Mesendoderm (in vitro differentiated cells): ENCODE measurements at regions not wholly inside any gene's neighbourhood (a gene's known extent, or its start where the extent isn't known, plus 50 kb on each side); places are given as distances from the start of the nearest gene placed in this dataset.

Experiments used
- DNase-seq: peaks from one replicate; pipeline ENCODE4 v3.0.0; 2013
- H2AK5ac ChIP-seq: 2 replicates; pipeline ENCODE4 v1.6.1; 2013; ENCODE audit warnings: low read length, inconsistent platforms
- H2BK120ac ChIP-seq: 2 replicates; pipeline ENCODE4 v1.6.1; 2013; ENCODE audit warnings: low read depth, mild to moderate bottlenecking, low read length, moderate library complexity, mixed read lengths
- H2BK15ac ChIP-seq: replicated peaks from 2 replicates; pipeline ENCODE4 v1.6.1; 2013; ENCODE audit warnings: low read depth, mild to moderate bottlenecking, moderate library complexity
- H2BK5ac ChIP-seq: 2 replicates; pipeline ENCODE4 v1.6.1; 2013; ENCODE audit warnings: low read length, inconsistent platforms
- H3K18ac ChIP-seq: 2 replicates; pipeline ENCODE4 v1.6.1; 2013; ENCODE audit warnings: mild to moderate bottlenecking, low read length, mixed read lengths
- H3K23ac ChIP-seq: one replicate; pipeline ENCODE4 v1.6.1; 2013; ENCODE audit warnings: low read length
- H3K27ac ChIP-seq: 2 replicates; pipeline ENCODE4 v1.5.1; 2013; ENCODE audit warnings: low read depth, mild to moderate bottlenecking, inconsistent platforms, low read length, moderate library complexity
- H3K27me3 ChIP-seq: 2 replicates; pipeline ENCODE4 v1.6.1; 2013; ENCODE audit warnings: low read length, control low read depth, mild to moderate bottlenecking, inconsistent platforms; ENCODE audit not compliant: insufficient read depth, poor library complexity
- H3K36me3 ChIP-seq: 2 replicates; pipeline ENCODE4 v1.6.1; 2013; ENCODE audit warnings: low read length, inconsistent platforms; ENCODE audit not compliant: control insufficient read depth, insufficient read depth
- H3K4ac ChIP-seq: one replicate; pipeline ENCODE4 v1.6.1; 2013; ENCODE audit warnings: low read depth, mild to moderate bottlenecking, low read length, moderate library complexity
- H3K4me1 ChIP-seq: 2 replicates; pipeline ENCODE4 v1.6.1; 2013; ENCODE audit warnings: low read depth, low read length, inconsistent platforms; ENCODE audit not compliant: control insufficient read depth
- H3K4me2 ChIP-seq: 2 replicates; pipeline ENCODE4 v1.6.1; 2013; ENCODE audit warnings: low read length
- H3K4me3 ChIP-seq: 2 replicates; pipeline ENCODE4 v1.5.1; 2013; ENCODE audit warnings: mild to moderate bottlenecking, low read length
- H3K56ac ChIP-seq: one replicate; pipeline ENCODE4 v1.6.1; 2013; ENCODE audit warnings: low read length
- H3K79me1 ChIP-seq: 2 replicates; pipeline ENCODE4 v1.6.1; 2013; ENCODE audit warnings: low read length, inconsistent platforms
- H3K79me2 ChIP-seq: 2 replicates; pipeline ENCODE4 v1.6.1; 2013; ENCODE audit warnings: mild to moderate bottlenecking, low read length; ENCODE audit not compliant: control insufficient read depth, insufficient read depth
- H3K9ac ChIP-seq: 2 replicates; pipeline ENCODE4 v1.6.1; 2013; ENCODE audit warnings: low read length, inconsistent platforms
- H4K5ac ChIP-seq: one replicate; pipeline ENCODE4 v1.6.1; 2013; ENCODE audit warnings: low read length
- H4K8ac ChIP-seq: one replicate; pipeline ENCODE4 v1.6.1; 2013; ENCODE audit warnings: low read depth, mild to moderate bottlenecking, control low read depth, low read length, moderate library complexity
- WGBS: extraction: QIAGEN DNeasy Blood & Tissue Kit; methylation state at CpG from one replicate; pipeline ENCODE4 v1.1.7; 2013; ENCODE audit warnings: low lambda C conversion rate, missing lambda C conversion rate; ENCODE audit not compliant: insufficient coverage; ENCODE audit errors: extremely low coverage; 5-methylcytosine and 5-hydroxymethylcytosine counted together

DNA sequence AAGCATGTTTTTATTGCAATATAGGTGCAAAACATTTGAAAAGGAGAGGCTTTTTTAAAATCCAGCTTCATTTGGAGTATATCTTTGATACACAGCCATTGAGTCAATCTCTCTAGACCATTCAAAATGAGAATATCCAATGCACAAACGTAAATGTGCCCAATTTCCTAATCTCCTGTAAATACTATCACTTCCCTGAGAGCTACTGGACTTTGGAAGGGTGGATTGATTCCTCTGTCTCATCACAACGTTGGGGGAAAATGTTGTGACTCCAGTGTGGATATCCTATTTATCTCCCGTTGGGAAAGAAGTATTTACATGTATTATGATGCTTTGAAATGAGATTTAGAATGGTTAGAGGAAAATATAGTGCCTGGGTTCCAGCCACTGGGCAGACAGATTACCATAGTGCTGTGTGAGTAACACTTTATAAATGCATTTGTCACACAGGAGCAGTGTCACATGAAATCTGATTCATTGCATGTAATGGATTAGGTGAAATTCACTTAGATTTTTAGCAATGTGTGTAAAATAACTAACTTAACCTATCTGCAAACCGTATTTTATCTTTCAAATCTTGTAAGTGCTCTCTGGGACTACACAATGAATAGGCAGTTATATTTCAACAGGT lies 64.4 kb upstream of the VCX3A start:
- no peaks in the 10 kb centered on the region for H3K79me1 ChIP-seq
- H3K4ac ChIP-seq, result no peak overlapping the region
- no peak overlapping the region for H3K27ac ChIP-seq
- H3K4me2 ChIP-seq, result no peak overlapping the region
- WGBS, result no CpG with 5 or more reads among the region's 4 CpGs
- H3K18ac ChIP-seq, result no peak overlapping the region
- H3K4me3 ChIP-seq, result no peak overlapping the region
- no peak overlapping the region for H2AK5ac ChIP-seq
- H4K5ac ChIP-seq, result no peak overlapping the region
- H3K36me3 ChIP-seq, result no peaks in the 10 kb centered on the region
- H3K27me3 ChIP-seq, result no peaks in the 10 kb centered on the region
- H3K4me1 ChIP-seq, result no peaks in the 10 kb centered on the region
- H4K8ac ChIP-seq, result no peak overlapping the region
- H3K56ac ChIP-seq, result no peak overlapping the region
- H2BK15ac ChIP-seq, result no peak overlapping the region
- no peaks in the 10 kb centered on the region for H3K79me2 ChIP-seq
- no peak for DNase-seq
- no peak overlapping the region for H3K9ac ChIP-seq
- H2BK120ac ChIP-seq, result no peak overlapping the region
- H2BK5ac ChIP-seq, result no peak overlapping the region
- H3K23ac ChIP-seq, result no peak overlapping the region
